ENCODE measurements at regions not wholly inside any gene's neighbourhood (a gene's known extent, or its start where the extent isn't known, plus 50 kb on each side); places are given as distances from the start of the nearest gene placed in this dataset.

DNA sequence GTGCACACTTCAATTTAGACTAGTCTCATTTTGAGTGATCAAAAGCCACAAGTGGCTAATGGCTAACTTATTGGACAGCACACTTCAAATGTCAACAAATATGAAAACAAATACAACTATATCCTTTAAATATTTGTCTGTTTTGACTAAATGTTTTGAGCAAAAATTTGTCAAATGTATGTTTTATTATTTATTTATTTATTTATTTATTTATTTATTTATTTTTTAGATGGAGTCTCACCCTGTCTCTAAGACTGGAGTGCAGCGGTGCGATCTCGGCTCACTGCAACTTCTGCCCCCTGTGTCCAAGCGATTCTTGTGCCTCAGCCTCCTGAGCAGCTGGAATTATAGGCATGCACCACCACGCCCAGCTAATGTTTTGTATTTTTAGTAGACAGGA is 1392.1 kb upstream of the WWC1 start:
- H3K4me1 Mint-ChIP-seq: 0 out of 2 replicates have a peak, but pooled peaks cover under 1% of the 10 kb centered on the region
- ATAC-seq (no peak), DNase-seq (ENCODE audit: low spot score) (no peak)
- TF ChIP-seq, protein P1, sequence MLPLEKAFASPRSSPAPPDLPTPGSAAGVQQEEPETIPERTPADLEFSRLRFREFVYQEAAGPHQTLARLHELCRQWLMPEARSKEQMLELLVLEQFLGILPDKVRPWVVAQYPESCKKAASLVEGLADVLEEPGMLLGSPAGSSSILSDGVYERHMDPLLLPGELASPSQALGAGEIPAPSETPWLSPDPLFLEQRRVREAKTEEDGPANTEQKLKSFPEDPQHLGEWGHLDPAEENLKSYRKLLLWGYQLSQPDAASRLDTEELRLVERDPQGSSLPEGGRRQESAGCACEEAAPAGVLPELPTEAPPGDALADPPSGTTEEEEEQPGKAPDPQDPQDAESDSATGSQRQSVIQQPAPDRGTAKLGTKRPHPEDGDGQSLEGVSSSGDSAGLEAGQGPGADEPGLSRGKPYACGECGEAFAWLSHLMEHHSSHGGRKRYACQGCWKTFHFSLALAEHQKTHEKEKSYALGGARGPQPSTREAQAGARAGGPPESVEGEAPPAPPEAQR (CRISPR knock-in tag; IDR thresholded peaks at IDR 0.05): no peak
- TF ChIP-seq, protein P2, sequence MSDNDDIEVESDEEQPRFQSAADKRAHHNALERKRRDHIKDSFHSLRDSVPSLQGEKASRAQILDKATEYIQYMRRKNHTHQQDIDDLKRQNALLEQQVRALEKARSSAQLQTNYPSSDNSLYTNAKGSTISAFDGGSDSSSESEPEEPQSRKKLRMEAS (CRISPR knock-in tag; IDR thresholded peaks at IDR 0.05): no peak
- TF ChIP-seq ETV6 (CRISPR knock-in tag; IDR thresholded peaks at IDR 0.05) (no peak), FOXK1 (CRISPR knock-in tag; IDR thresholded peaks at IDR 0.05) (no peak), NFE2L1 (CRISPR knock-in tag; IDR thresholded peaks at IDR 0.05) (no peak), SP1 (CRISPR knock-in tag; conservative IDR thresholded peaks at IDR 0.05) (no peak), RORB (CRISPR knock-in tag; IDR thresholded peaks at IDR 0.05) (no peak), GABPB1 (CRISPR knock-in tag; IDR thresholded peaks at IDR 0.05) (no peak), SMAD4 (CRISPR knock-in tag; IDR thresholded peaks at IDR 0.05) (no peak), ZNF396 (CRISPR knock-in tag; IDR thresholded peaks at IDR 0.05; ENCODE audit: borderline replicate concordance) (no peak), NR1H2 (CRISPR knock-in tag; IDR thresholded peaks at IDR 0.05) (no peak), ZNF121 (CRISPR knock-in tag; IDR thresholded peaks at IDR 0.05) (no peak), FOXP1 (CRISPR knock-in tag; IDR thresholded peaks at IDR 0.05; ENCODE audit: borderline replicate concordance) (no peak), PRRX2 (CRISPR knock-in tag; IDR thresholded peaks at IDR 0.05) (no peak)
- TF ChIP-seq, protein P3, sequence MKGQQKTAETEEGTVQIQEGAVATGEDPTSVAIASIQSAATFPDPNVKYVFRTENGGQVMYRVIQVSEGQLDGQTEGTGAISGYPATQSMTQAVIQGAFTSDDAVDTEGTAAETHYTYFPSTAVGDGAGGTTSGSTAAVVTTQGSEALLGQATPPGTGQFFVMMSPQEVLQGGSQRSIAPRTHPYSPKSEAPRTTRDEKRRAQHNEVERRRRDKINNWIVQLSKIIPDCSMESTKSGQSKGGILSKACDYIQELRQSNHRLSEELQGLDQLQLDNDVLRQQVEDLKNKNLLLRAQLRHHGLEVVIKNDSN (CRISPR knock-in tag; IDR thresholded peaks at IDR 0.05): no peak
- TF ChIP-seq, protein P4, sequence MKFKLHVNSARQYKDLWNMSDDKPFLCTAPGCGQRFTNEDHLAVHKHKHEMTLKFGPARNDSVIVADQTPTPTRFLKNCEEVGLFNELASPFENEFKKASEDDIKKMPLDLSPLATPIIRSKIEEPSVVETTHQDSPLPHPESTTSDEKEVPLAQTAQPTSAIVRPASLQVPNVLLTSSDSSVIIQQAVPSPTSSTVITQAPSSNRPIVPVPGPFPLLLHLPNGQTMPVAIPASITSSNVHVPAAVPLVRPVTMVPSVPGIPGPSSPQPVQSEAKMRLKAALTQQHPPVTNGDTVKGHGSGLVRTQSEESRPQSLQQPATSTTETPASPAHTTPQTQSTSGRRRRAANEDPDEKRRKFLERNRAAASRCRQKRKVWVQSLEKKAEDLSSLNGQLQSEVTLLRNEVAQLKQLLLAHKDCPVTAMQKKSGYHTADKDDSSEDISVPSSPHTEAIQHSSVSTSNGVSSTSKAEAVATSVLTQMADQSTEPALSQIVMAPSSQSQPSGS (CRISPR knock-in tag; IDR thresholded peaks at IDR 0.05; ENCODE audit: borderline replicate concordance, low read depth): no peak
- TF ChIP-seq, protein P5, sequence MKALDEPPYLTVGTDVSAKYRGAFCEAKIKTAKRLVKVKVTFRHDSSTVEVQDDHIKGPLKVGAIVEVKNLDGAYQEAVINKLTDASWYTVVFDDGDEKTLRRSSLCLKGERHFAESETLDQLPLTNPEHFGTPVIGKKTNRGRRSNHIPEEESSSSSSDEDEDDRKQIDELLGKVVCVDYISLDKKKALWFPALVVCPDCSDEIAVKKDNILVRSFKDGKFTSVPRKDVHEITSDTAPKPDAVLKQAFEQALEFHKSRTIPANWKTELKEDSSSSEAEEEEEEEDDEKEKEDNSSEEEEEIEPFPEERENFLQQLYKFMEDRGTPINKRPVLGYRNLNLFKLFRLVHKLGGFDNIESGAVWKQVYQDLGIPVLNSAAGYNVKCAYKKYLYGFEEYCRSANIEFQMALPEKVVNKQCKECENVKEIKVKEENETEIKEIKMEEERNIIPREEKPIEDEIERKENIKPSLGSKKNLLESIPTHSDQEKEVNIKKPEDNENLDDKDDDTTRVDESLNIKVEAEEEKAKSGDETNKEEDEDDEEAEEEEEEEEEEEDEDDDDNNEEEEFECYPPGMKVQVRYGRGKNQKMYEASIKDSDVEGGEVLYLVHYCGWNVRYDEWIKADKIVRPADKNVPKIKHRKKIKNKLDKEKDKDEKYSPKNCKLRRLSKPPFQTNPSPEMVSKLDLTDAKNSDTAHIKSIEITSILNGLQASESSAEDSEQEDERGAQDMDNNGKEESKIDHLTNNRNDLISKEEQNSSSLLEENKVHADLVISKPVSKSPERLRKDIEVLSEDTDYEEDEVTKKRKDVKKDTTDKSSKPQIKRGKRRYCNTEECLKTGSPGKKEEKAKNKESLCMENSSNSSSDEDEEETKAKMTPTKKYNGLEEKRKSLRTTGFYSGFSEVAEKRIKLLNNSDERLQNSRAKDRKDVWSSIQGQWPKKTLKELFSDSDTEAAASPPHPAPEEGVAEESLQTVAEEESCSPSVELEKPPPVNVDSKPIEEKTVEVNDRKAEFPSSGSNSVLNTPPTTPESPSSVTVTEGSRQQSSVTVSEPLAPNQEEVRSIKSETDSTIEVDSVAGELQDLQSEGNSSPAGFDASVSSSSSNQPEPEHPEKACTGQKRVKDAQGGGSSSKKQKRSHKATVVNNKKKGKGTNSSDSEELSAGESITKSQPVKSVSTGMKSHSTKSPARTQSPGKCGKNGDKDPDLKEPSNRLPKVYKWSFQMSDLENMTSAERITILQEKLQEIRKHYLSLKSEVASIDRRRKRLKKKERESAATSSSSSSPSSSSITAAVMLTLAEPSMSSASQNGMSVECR (CRISPR knock-in tag; IDR thresholded peaks at IDR 0.05; ENCODE audit: borderline replicate concordance): no peak
- TF ChIP-seq, protein P6, sequence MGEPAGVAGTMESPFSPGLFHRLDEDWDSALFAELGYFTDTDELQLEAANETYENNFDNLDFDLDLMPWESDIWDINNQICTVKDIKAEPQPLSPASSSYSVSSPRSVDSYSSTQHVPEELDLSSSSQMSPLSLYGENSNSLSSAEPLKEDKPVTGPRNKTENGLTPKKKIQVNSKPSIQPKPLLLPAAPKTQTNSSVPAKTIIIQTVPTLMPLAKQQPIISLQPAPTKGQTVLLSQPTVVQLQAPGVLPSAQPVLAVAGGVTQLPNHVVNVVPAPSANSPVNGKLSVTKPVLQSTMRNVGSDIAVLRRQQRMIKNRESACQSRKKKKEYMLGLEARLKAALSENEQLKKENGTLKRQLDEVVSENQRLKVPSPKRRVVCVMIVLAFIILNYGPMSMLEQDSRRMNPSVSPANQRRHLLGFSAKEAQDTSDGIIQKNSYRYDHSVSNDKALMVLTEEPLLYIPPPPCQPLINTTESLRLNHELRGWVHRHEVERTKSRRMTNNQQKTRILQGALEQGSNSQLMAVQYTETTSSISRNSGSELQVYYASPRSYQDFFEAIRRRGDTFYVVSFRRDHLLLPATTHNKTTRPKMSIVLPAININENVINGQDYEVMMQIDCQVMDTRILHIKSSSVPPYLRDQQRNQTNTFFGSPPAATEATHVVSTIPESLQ (CRISPR knock-in tag; IDR thresholded peaks at IDR 0.05): no peak
- TF ChIP-seq, protein P7, sequence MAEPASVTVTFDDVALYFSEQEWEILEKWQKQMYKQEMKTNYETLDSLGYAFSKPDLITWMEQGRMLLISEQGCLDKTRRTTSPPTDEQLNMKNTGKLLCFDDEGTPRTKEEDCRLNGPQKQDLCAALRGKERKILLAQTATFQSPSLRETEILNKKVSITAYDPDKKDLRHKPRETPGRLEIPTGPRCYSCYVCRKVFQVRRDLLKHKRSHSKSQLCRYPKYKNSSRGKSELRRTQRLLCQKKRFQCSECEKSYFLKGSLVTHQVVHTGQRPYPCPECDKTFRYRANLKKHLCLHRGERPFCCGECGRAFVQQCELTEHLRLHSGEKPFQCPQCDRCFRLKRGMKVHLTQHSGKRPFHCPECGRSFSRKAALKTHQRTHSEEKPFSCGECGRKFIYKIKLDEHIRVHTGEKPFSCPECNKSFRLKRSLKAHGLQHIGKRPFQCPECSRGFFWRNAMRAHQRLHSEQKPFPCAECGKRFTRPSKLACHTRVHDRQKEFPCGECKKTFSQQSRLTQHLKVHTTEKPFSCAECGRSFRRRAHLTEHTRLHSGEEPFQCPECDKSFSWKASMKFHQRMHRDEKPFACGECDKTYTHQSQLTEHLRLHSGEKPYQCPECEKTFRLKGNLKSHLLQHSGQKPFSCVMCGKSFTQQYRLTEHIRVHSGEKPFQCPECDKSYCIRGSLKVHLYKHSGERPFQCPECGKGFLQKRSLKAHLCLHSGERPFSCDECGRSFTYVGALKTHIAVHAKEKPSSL (CRISPR knock-in tag; conservative IDR thresholded peaks at IDR 0.05): no peak
- TF ChIP-seq, protein P8, sequence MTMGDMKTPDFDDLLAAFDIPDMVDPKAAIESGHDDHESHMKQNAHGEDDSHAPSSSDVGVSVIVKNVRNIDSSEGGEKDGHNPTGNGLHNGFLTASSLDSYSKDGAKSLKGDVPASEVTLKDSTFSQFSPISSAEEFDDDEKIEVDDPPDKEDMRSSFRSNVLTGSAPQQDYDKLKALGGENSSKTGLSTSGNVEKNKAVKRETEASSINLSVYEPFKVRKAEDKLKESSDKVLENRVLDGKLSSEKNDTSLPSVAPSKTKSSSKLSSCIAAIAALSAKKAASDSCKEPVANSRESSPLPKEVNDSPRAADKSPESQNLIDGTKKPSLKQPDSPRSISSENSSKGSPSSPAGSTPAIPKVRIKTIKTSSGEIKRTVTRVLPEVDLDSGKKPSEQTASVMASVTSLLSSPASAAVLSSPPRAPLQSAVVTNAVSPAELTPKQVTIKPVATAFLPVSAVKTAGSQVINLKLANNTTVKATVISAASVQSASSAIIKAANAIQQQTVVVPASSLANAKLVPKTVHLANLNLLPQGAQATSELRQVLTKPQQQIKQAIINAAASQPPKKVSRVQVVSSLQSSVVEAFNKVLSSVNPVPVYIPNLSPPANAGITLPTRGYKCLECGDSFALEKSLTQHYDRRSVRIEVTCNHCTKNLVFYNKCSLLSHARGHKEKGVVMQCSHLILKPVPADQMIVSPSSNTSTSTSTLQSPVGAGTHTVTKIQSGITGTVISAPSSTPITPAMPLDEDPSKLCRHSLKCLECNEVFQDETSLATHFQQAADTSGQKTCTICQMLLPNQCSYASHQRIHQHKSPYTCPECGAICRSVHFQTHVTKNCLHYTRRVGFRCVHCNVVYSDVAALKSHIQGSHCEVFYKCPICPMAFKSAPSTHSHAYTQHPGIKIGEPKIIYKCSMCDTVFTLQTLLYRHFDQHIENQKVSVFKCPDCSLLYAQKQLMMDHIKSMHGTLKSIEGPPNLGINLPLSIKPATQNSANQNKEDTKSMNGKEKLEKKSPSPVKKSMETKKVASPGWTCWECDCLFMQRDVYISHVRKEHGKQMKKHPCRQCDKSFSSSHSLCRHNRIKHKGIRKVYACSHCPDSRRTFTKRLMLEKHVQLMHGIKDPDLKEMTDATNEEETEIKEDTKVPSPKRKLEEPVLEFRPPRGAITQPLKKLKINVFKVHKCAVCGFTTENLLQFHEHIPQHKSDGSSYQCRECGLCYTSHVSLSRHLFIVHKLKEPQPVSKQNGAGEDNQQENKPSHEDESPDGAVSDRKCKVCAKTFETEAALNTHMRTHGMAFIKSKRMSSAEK (CRISPR knock-in tag; IDR thresholded peaks at IDR 0.05; ENCODE audit: borderline replicate concordance): no peak
- CTCF ChIA-PET: no interaction called here
- H3K27me3 Mint-ChIP-seq (ENCODE audit: low read depth): no peaks in the 10 kb centered on the region
- no peak overlapping the region for H3K27ac Mint-ChIP-seq
- H3K36me3 Mint-ChIP-seq: no peaks in the 10 kb centered on the region
- POLR2A ChIA-PET: interaction anchor here (0.6 kb wide), 1 partner anchor 264 kb away, joined by 3 read pairs; no protein-coding TSS in a partner anchor
- H3K9me3 Mint-ChIP-seq: no peaks in the 10 kb centered on the region
- H3K4me3 Mint-ChIP-seq: no peak overlapping the region
